Parathyroid adenoma (tissue), 2 donors: ENCODE measurements at regions not wholly inside any gene's neighbourhood (a gene's known extent, or its start where the extent isn't known, plus 50 kb on each side); places are given as distances from the start of the nearest gene placed in this dataset.

ENCODE experiments used
- H2AFZ ChIP-seq: fragments of 300-600 bp; sonication (generic); one replicate; pipeline ENCODE4 v1.7.0; 2017; ENCODE audit warnings: antibody characterized with exemption, mild to moderate bottlenecking
- H3K27ac ChIP-seq: fragments of 300-600 bp; sonication (generic); one replicate; pipeline ENCODE4 v1.7.0; 2017
- H3K27me3 ChIP-seq: fragments of 300-600 bp; sonication (generic); one replicate; pipeline ENCODE4 v1.7.0; 2017; ENCODE audit warnings: low read length; ENCODE audit not compliant: control insufficient read depth, insufficient read depth
- H3K36me3 ChIP-seq: fragments of 300-600 bp; sonication (generic); one replicate; pipeline ENCODE4 v1.7.0; 2017; ENCODE audit warnings: low read length; ENCODE audit not compliant: control insufficient read depth, insufficient read depth
- H3K4me1 ChIP-seq: fragments of 300-600 bp; sonication (generic); one replicate; pipeline ENCODE4 v1.7.0; 2017; ENCODE audit warnings: control low read depth
- H3K4me2 ChIP-seq: fragments of 300-600 bp; sonication (generic); one replicate; pipeline ENCODE4 v1.7.0; 2017; ENCODE audit warnings: low read length
- H3K4me3 ChIP-seq: fragments of 300-600 bp; sonication (generic); one replicate; pipeline ENCODE4 v1.7.0; 2017; ENCODE audit warnings: low read depth, low read length
- H3K79me2 ChIP-seq: fragments of 300-600 bp; sonication (generic); one replicate; pipeline ENCODE4 v1.7.0; 2017; ENCODE audit warnings: control low read depth
- H3K9ac ChIP-seq: fragments of 300-600 bp; sonication (generic); one replicate; pipeline ENCODE4 v1.7.0; 2017; ENCODE audit warnings: mild to moderate bottlenecking
- H3K9me3 ChIP-seq: fragments of 300-600 bp; sonication (generic); one replicate; pipeline ENCODE4 v1.7.0; 2017; ENCODE audit warnings: low read length; ENCODE audit not compliant: control insufficient read depth
- TF ChIP-seq, protein P1 (sequence below): fragments of 300-600 bp; sonication (generic); IDR thresholded peaks from one replicate; pipeline ENCODE4 v1.7.0; 2017; ENCODE audit warnings: antibody characterized with exemption, mild to moderate bottlenecking
- donor health status: primary hyperparathyroidism.

DNA sequence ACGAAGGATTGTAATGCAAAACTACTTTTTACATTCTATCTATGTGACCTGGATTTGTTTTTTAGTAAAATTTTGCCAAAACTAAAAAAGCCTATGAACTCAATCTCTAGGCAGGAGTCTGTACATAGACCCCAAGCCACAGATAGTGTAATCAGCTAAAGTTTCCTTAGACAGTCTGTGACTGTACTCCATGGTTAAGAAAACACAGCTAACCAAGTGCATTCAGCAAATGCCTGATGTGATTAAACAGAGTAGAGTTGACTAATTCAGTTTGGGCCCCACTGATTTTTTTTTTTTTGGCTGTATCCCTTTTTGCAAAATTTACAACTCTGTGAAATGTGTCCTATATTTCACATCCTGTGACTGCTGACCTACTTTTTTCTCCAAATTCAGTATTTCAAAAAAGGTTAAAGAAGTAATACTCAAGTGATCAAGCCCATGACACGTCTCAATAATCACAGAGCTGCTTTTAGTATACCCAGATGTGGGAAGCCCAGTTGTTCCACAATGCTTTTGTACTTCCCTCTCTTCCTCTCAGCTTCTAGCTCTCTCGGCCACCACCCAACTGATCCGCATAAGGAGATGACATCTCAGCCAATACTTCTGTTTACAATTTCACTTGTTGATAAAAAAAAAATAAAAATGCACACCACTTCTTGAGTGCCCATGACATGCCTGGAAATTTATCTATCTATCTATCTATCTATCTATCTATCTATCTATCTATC, 108.8 kb upstream of the TBX18 start:
- Histone ChIP-seq H3K9me3 (no peaks in the 10 kb centered on the region), H3K79me2 (no peaks in the 10 kb centered on the region), H3K4me2 (no peak overlapping the region), H2AFZ (no peak overlapping the region), H3K36me3 (no peaks in the 10 kb centered on the region), H3K9ac (no peak overlapping the region), H3K27me3 (no peaks in the 10 kb centered on the region), H3K4me3 (no peak overlapping the region), H3K27ac (no peak overlapping the region), H3K4me1 (no peaks in the 10 kb centered on the region)
- TF ChIP-seq, protein P1, sequence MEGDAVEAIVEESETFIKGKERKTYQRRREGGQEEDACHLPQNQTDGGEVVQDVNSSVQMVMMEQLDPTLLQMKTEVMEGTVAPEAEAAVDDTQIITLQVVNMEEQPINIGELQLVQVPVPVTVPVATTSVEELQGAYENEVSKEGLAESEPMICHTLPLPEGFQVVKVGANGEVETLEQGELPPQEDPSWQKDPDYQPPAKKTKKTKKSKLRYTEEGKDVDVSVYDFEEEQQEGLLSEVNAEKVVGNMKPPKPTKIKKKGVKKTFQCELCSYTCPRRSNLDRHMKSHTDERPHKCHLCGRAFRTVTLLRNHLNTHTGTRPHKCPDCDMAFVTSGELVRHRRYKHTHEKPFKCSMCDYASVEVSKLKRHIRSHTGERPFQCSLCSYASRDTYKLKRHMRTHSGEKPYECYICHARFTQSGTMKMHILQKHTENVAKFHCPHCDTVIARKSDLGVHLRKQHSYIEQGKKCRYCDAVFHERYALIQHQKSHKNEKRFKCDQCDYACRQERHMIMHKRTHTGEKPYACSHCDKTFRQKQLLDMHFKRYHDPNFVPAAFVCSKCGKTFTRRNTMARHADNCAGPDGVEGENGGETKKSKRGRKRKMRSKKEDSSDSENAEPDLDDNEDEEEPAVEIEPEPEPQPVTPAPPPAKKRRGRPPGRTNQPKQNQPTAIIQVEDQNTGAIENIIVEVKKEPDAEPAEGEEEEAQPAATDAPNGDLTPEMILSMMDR, result no peak

DNA sequence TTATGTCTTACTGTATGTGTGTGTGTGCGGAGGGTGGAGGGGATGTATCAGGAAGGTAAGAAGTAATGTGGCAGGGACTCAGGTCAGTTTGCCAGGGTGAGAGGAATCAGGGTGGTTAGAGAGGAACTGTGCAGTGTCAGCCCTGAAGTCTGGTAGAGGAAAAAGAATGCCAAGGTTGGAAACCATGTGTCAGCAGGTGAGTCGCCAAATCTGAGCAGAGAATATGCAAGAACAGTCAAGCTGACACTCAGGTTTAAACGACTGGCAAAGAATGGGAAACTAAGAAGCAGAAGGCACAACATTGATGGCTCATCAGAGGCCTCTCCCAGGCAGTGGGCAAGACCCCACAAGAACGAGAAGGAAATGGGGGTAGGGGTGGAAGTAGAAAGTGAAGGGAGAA, 107.5 kb upstream of the TBX18 start:
- Histone ChIP-seq H2AFZ (no peak overlapping the region), H3K79me2 (no peaks in the 10 kb centered on the region), H3K27me3 (no peaks in the 10 kb centered on the region), H3K4me2 (no peak overlapping the region), H3K27ac (no peak overlapping the region), H3K9me3 (no peaks in the 10 kb centered on the region), H3K36me3 (no peaks in the 10 kb centered on the region), H3K9ac (no peak overlapping the region), H3K4me3 (no peak overlapping the region), H3K4me1 (no peaks in the 10 kb centered on the region)
- TF ChIP-seq, protein P1, result no peak

DNA sequence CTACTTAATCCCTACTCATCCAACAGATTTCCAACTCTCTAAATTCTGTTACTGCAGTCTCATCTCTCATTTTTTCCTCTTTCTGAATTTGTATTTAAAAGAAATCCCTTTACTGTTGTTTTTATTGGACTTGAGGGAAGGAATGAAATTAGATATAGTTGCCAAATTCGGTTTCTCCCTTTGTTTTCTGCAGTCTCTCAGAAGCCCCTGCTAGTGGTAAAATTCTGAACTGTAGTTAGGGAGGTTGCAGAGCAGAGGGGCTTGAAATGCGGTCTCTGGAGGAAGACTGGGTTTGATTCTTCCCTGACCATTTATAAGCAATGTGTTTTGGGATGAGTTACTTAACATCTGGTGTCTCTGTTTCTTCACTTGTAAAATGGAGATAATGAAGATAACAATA, 106.3 kb upstream of the TBX18 start:
- no peaks in the 10 kb centered on the region for H3K4me1 ChIP-seq
- H3K27ac ChIP-seq, result no peak overlapping the region
- no peak overlapping the region for H2AFZ ChIP-seq
- TF ChIP-seq, protein P1, result no peak
- no peaks in the 10 kb centered on the region for H3K27me3 ChIP-seq
- H3K36me3 ChIP-seq, result no peaks in the 10 kb centered on the region
- no peak overlapping the region for H3K4me2 ChIP-seq
- no peak overlapping the region for H3K9ac ChIP-seq
- no peaks in the 10 kb centered on the region for H3K9me3 ChIP-seq
- H3K79me2 ChIP-seq, result no peaks in the 10 kb centered on the region
- no peak overlapping the region for H3K4me3 ChIP-seq

DNA sequence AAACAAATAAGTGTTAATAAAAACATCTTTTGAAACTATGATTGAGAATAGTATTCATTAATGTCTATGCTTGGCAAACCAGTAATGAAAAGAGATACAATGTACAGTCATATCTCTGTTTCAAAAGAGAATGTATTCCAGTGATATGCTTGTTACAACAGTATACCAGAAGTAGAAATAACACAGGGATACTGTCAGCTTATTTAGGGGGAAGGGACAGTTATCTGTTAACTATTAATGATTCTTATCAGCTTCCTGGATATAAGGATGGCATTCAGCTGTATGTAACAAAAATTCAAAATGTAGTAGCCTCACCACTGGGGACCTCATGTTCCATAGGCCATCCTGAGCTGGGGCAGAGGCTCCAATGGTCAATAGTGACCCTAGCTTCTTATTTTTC, 103.8 kb upstream of the TBX18 start:
- H2AFZ ChIP-seq, result no peak overlapping the region
- no peak overlapping the region for H3K4me2 ChIP-seq
- H3K9ac ChIP-seq, result no peak overlapping the region
- H3K79me2 ChIP-seq, result no peaks in the 10 kb centered on the region
- no peak overlapping the region for H3K27ac ChIP-seq
- H3K27me3 ChIP-seq, result no peaks in the 10 kb centered on the region
- no peak overlapping the region for H3K4me3 ChIP-seq
- TF ChIP-seq, protein P1, result no peak
- H3K9me3 ChIP-seq, result no peaks in the 10 kb centered on the region
- H3K36me3 ChIP-seq, result no peaks in the 10 kb centered on the region
- no peaks in the 10 kb centered on the region for H3K4me1 ChIP-seq

DNA sequence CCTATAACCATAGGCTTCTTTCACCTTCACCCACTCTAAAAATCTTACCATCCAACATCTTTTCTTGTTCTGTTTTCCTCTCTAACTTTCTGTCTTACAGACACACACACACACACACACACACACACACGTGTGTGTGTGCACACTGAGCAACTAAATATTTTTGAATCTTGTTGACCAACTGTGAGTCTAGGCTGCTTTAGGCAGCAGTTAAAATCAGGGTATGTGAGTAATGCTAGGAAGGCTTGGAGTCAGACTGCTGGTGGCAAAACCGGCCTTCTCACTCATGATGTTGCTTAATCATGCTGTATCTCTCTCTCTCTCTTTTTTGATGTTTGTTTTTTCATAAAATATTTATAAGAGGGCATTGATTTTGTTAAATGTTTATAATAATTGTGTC, 103.1 kb upstream of the TBX18 start:
- Histone ChIP-seq H2AFZ (no peak overlapping the region), H3K27ac (no peak overlapping the region), H3K9ac (no peak overlapping the region), H3K27me3 (no peaks in the 10 kb centered on the region), H3K4me2 (no peak overlapping the region), H3K4me1 (no peaks in the 10 kb centered on the region), H3K79me2 (no peaks in the 10 kb centered on the region), H3K4me3 (no peak overlapping the region), H3K36me3 (no peaks in the 10 kb centered on the region), H3K9me3 (no peaks in the 10 kb centered on the region)
- TF ChIP-seq, protein P1, result no peak
